Esophagus muscularis mucosa (tissue), 3 donors: ENCODE measurements at regions not wholly inside any gene's neighbourhood (a gene's known extent, or its start where the extent isn't known, plus 50 kb on each side); places are given as distances from the start of the nearest gene placed in this dataset.

ENCODE experiments used
- EP300 ChIP-seq: sonication (generic); formaldehyde crosslinking; IDR thresholded peaks from one replicate; pipeline ENCODE4 v1.6.1; 2017; ENCODE audit warnings: antibody characterized with exemption
- TF ChIP-seq, protein P1 (sequence below), 3 experiments: fragments of 200-600 bp in 2 of 3; fragments of 450-650 bp in 1 of 3; sonication (generic) in 2 of 3; IDR thresholded peaks; one replicate each; pipeline ENCODE4 v1.5.1; 2017 to 2019; ENCODE audit warnings: antibody characterized with exemption in 3 of 3, mild to moderate bottlenecking in 2 of 3, moderate library complexity in 1 of 3

DNA sequence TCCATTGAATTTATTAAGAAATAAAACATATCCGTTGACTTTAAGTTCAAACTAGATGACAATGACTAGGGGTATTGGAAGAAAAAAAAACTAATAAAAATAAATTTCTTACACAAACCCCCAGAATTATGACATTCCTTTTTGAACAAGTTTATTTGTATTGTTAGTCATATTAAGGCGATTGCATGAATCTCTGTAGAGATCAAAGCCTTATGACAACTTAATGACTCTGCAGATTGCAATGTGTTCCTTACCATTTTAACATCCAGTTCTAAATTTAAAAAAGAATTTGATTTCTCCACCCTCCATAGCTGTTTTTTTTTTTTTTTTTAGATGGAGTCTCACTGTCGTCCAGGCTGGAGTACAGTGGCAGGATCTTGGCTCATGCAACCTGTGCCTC lies 189.8 kb upstream of the CEP162 start:
- TF ChIP-seq, protein P1, sequence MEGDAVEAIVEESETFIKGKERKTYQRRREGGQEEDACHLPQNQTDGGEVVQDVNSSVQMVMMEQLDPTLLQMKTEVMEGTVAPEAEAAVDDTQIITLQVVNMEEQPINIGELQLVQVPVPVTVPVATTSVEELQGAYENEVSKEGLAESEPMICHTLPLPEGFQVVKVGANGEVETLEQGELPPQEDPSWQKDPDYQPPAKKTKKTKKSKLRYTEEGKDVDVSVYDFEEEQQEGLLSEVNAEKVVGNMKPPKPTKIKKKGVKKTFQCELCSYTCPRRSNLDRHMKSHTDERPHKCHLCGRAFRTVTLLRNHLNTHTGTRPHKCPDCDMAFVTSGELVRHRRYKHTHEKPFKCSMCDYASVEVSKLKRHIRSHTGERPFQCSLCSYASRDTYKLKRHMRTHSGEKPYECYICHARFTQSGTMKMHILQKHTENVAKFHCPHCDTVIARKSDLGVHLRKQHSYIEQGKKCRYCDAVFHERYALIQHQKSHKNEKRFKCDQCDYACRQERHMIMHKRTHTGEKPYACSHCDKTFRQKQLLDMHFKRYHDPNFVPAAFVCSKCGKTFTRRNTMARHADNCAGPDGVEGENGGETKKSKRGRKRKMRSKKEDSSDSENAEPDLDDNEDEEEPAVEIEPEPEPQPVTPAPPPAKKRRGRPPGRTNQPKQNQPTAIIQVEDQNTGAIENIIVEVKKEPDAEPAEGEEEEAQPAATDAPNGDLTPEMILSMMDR (IDR thresholded peaks at IDR 0.05) = no peak
- TF ChIP-seq EP300 = no peak
